Smooth muscle cell (in vitro differentiated cells): ENCODE measurements at regions not wholly inside any gene's neighbourhood (a gene's known extent, or its start where the extent isn't known, plus 50 kb on each side); places are given as distances from the start of the nearest gene placed in this dataset.

Experiments used
- DNase-seq: peaks from one replicate; lab custom pipeline; 2025; ENCODE audit not compliant: unreplicated experiment; lab: John Stamatoyannopoulos, UW
- H2AFZ ChIP-seq: fragments of 200-600 bp; sonication (generic); 2 replicates; pipeline ENCODE4 v1.6.0; 2016; ENCODE audit warnings: antibody characterized with exemption, low read depth, mild to moderate bottlenecking
- H3F3A ChIP-seq: fragments of 200-600 bp; sonication (generic); 2 replicates; pipeline ENCODE4 v1.6.0; 2017; ENCODE audit warnings: antibody characterized with exemption, low read depth
- H3K27ac ChIP-seq: fragments of 200-600 bp; sonication (generic); 2 replicates; pipeline ENCODE4 v1.5.1; 2016; ENCODE audit warnings: low read depth, mild to moderate bottlenecking
- H3K27me3 ChIP-seq: fragments of 200-600 bp; sonication (generic); 2 replicates; pipeline ENCODE4 v1.6.1; 2016; ENCODE audit warnings: low read depth, mild to moderate bottlenecking
- H3K36me3 ChIP-seq: fragments of 200-600 bp; sonication (generic); 2 replicates; pipeline ENCODE4 v1.5.1; 2016; ENCODE audit warnings: low read depth
- H3K4me1 ChIP-seq: fragments of 200-600 bp; sonication (generic); 2 replicates; pipeline ENCODE4 v1.5.1; 2016; ENCODE audit warnings: low read depth
- H3K4me2 ChIP-seq: fragments of 200-600 bp; sonication (generic); 2 replicates; pipeline ENCODE4 v1.6.0; 2016; ENCODE audit warnings: mild to moderate bottlenecking
- H3K4me3 ChIP-seq: fragments of 200-600 bp; sonication (generic); 2 replicates; pipeline ENCODE4 v1.5.1; 2016; ENCODE audit warnings: mild to moderate bottlenecking
- H3K79me2 ChIP-seq: fragments of 200-600 bp; sonication (generic); 2 replicates; pipeline ENCODE4 v1.6.0; 2016; ENCODE audit warnings: low read depth, mild to moderate bottlenecking
- H3K9ac ChIP-seq: fragments of 200-600 bp; sonication (generic); 2 replicates; pipeline ENCODE4 v1.6.0; 2016; ENCODE audit warnings: low read depth
- H3K9me3 ChIP-seq: fragments of 200-600 bp; sonication (generic); replicated peaks from 2 replicates; pipeline ENCODE4 v1.5.1; 2016; ENCODE audit warnings: low read depth
- H4K20me1 ChIP-seq: fragments of 200-600 bp; sonication (generic); 2 replicates; pipeline ENCODE4 v1.6.0; 2016; ENCODE audit warnings: low read depth
- WGBS: methylation state at CpG from one replicate; pipeline ENCODE4 v1.1.7; 2016; ENCODE audit warnings: low lambda C conversion rate; 5-methylcytosine and 5-hydroxymethylcytosine counted together
- TF ChIP-seq, protein P1 (sequence below): fragments of 200-600 bp; sonication (generic); IDR thresholded peaks from 2 replicates; pipeline ENCODE4 v1.5.1; 2017; ENCODE audit warnings: borderline replicate concordance, mild to moderate bottlenecking, antibody characterized with exemption; ENCODE audit not compliant: insufficient read depth, poor library complexity, severe bottlenecking

DNA sequence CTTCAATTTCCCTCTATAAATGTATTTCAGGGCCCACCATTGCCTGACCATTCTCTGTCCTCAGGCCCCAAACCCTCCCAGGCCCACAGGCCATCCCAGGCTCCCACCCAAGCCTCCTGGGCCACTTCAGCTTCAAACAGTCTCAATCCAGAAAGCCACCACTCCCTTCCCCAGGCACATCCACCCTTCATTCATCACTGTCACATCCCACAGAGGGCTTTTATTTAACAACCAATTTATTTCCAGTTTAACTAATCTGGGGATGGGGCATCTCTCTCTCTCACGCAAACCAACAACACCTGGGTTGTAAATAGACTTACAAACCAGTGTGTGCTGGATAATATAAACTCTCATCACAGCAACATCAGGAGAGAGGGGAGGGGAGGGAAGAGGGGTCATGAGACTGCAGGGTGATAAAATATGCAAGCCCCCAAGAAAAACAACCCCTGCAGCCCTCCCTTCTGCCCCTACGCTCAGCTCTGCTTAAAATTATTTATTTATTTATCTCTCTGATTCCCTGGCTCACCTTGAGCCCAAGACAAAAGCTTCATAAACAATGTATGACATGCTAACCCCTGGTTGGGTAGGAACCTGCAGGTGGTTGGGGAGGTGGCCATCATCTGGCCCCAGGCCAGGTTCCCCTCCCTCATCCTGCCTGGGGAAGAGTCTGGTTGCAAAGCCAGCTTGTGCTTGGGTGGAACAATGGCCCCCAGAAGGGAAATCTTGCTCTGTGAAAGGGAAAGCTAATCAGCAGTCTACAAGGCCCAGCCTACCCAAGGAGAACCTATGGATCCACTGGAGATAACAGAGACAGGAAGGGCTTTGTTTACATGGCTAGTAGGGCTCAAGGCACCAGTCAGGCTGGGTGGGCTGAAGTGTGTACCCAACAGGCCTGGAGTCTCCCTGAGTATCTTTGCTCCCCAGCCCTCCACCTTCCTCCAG, 359.2 kb downstream of the BUD13 start:
- H3F3A ChIP-seq: peaks cover 9% of the 10 kb centered on the region
- no peaks in the 10 kb centered on the region for H3K79me2 ChIP-seq
- H2AFZ ChIP-seq: no peak overlapping the region
- no peak overlapping the region for H3K9ac ChIP-seq
- H3K4me2 ChIP-seq: peak overlapping the region; percentile 51
- TF ChIP-seq, protein P1, sequence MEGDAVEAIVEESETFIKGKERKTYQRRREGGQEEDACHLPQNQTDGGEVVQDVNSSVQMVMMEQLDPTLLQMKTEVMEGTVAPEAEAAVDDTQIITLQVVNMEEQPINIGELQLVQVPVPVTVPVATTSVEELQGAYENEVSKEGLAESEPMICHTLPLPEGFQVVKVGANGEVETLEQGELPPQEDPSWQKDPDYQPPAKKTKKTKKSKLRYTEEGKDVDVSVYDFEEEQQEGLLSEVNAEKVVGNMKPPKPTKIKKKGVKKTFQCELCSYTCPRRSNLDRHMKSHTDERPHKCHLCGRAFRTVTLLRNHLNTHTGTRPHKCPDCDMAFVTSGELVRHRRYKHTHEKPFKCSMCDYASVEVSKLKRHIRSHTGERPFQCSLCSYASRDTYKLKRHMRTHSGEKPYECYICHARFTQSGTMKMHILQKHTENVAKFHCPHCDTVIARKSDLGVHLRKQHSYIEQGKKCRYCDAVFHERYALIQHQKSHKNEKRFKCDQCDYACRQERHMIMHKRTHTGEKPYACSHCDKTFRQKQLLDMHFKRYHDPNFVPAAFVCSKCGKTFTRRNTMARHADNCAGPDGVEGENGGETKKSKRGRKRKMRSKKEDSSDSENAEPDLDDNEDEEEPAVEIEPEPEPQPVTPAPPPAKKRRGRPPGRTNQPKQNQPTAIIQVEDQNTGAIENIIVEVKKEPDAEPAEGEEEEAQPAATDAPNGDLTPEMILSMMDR: no peak
- H3K4me3 ChIP-seq: no peak overlapping the region
- H4K20me1 ChIP-seq: no peaks in the 10 kb centered on the region
- H3K27me3 ChIP-seq: peaks cover 27% of the 10 kb centered on the region
- peak overlapping the region; percentile 46 for H3K27ac ChIP-seq
- peaks cover 15% of the 10 kb centered on the region for H3K4me1 ChIP-seq
- no peaks in the 10 kb centered on the region for H3K36me3 ChIP-seq
- DNase-seq: no peak
- 86% methylated on average over 2 of the region's 2 CpGs for WGBS
- no peaks in the 10 kb centered on the region for H3K9me3 ChIP-seq

DNA sequence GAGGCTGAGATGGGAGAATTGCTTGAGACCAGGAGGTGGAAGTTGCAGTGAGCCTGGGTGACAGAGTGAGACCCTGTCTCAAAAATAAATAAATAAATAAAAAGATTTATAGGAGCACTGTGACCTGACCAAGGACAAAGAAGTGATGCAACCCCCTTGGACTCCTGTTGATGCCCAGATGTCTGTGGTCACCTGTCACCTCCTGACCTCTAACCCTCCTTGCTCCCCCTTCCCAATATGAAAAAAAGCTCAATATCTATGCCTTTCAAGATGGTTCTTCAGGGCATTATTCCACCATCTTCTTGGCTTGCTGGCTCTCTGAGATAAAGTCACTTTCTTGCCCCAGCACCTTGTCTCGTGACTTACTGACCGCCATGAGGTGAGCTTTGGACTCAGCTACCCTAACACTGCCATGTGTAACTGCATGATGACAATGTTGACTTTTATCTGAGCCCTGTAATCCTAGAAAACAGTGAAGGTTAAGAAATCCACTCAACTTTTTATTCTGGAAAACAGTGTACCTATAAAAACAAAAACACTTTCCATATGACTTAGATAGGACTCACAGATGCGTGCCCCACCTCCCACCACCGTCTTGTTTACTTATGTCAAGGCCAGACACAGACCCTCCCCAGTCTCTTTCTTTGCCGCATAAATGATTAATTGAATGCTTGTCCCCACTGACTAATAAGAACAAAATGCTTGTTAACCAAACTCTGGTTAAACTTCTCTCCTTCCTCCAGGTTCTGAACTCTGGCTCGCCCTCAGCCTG, 360.5 kb downstream of the BUD13 start:
- WGBS: 38% methylated on average over 6 of the region's 6 CpGs
- Histone ChIP-seq H4K20me1 (no peaks in the 10 kb centered on the region), H3K4me3 (no peak overlapping the region), H3K79me2 (no peaks in the 10 kb centered on the region), H2AFZ (no peak overlapping the region), H3K27me3 (peaks cover 20% of the 10 kb centered on the region), H3K27ac (peak overlapping the region; percentile 46), H3K36me3 (no peaks in the 10 kb centered on the region), H3K4me2 (peak overlapping the region; percentile 51), H3F3A (peaks cover 9% of the 10 kb centered on the region), H3K9ac (no peak overlapping the region), H3K4me1 (peaks cover 15% of the 10 kb centered on the region), H3K9me3 (no peaks in the 10 kb centered on the region)
- TF ChIP-seq, protein P1: no peak
- no peak for DNase-seq

DNA sequence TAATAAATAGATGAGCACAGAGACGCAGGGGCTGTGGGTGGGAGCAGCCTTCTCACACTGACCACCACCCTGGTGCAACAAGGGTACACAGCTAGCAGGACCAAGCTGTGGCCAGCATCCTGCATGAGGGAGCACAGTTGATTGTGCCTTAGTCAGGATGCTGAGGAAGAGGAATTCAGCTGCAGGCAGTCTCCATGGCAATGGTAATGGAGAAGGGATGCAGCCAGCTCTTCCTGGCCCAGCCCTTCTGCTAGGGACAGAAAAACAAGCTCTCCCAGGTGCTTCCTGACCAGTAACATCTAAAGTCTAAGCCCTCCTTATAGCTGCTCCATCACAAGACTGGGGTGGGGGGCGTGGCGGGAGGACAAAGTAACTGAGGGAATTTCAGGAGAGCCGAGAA, 363.5 kb downstream of the BUD13 start:
- Histone ChIP-seq H3K4me3 (no peak overlapping the region), H4K20me1 (no peaks in the 10 kb centered on the region), H3K27me3 (peaks cover 18% of the 10 kb centered on the region), H3K9ac (no peak overlapping the region), H2AFZ (no peak overlapping the region), H3K4me2 (no peak overlapping the region), H3K27ac (no peak overlapping the region), H3K4me1 (peaks cover 13% of the 10 kb centered on the region), H3K36me3 (no peaks in the 10 kb centered on the region), H3F3A (peaks cover 9% of the 10 kb centered on the region), H3K9me3 (no peaks in the 10 kb centered on the region), H3K79me2 (no peaks in the 10 kb centered on the region)
- DNase-seq: no peak
- 93% methylated on average over 4 of the region's 4 CpGs for WGBS
- TF ChIP-seq, protein P1: no peak
